Endothelial cell of umbilical vein (primary cell): ENCODE measurements at regions not wholly inside any gene's neighbourhood (a gene's known extent, or its start where the extent isn't known, plus 50 kb on each side); places are given as distances from the start of the nearest gene placed in this dataset.

Experiments
- BruUV-seq: library from RNA; stranded (reverse); fragments of 400-500 nt; replicated peaks from 2 replicates; lab custom pipeline; 2021; lab: Mats Ljungman, UMichigan
- CTCF ChIA-PET: fragments of 300-600, 350-600 bp; sonication (Branson Sonifier 250); formaldehyde crosslinking; loops from one replicate; lab custom pipeline; 2021; ENCODE audit warnings: antibody characterized with exemption, inconsistent platforms; lab: Charles Lee
- POLR2A ChIA-PET: fragments of 300-600, 350-600 bp; sonication (Branson Sonifier 250); formaldehyde crosslinking; loops from one replicate; lab custom pipeline; 2021; ENCODE audit warnings: antibody characterized with exemption, inconsistent platforms; lab: Charles Lee
- DNase-seq: peaks from one replicate; pipeline ENCODE4 v3.0.0-alpha.2; 2011; ENCODE audit warnings: low read depth, low spot score
- FAIRE-seq: peaks from 2 replicates; lab custom pipeline; 2011; peaks lifted over from hg19 to GRCh38; lab: Jason Lieb, UNC
- H2AFZ ChIP-seq: 2 replicates; pipeline ENCODE4 v1.6.0; 2012; ENCODE audit warnings: low read depth, low read length, control low read depth, inconsistent platforms
- H3K27ac ChIP-seq: 2 replicates; pipeline ENCODE4 v1.5.1; 2011; ENCODE audit warnings: low read depth, mild to moderate bottlenecking, control low read depth, low read length, moderate library complexity; ENCODE audit not compliant: insufficient read depth
- H3K27me3 ChIP-seq, 2 experiments: 2 replicates each; pipeline versions ENCODE4 v1.6.0 to v1.6.1; 2011; ENCODE audit warnings: low read length in 2 of 2, mixed read lengths in 1 of 2; ENCODE audit not compliant: control insufficient read depth in 2 of 2, insufficient read depth in 2 of 2
- H3K36me3 ChIP-seq, 2 experiments: 2 replicates in 1 of 2; 3 replicates in 1 of 2; pipeline ENCODE4 v1.5.1; 2011; ENCODE audit warnings: low read length in 2 of 2, mild to moderate bottlenecking in 1 of 2, moderate library complexity in 1 of 2; ENCODE audit not compliant: control insufficient read depth in 2 of 2, insufficient read depth in 2 of 2; ENCODE audit errors: extremely low read depth in 1 of 2
- H3K4me1 ChIP-seq: 3 replicates; pipeline ENCODE4 v1.5.1; 2011; ENCODE audit warnings: mild to moderate bottlenecking, low read length; ENCODE audit not compliant: control insufficient read depth, insufficient read depth; ENCODE audit errors: extremely low read depth
- H3K4me2 ChIP-seq: 2 replicates; pipeline ENCODE4 v1.6.1; 2011; ENCODE audit warnings: low read length, control low read depth, mixed read lengths; ENCODE audit not compliant: insufficient read depth
- H3K4me3 ChIP-seq, 3 experiments: fragments of 200-600 bp in 1 of 3; sonication (generic), shearing (Covaris generic) in 1 of 3; replicated peaks in 1 of 3; 2 replicates each; pipeline ENCODE4 v1.5.1; 2011 to 2016; ENCODE audit warnings: control low read depth in 3 of 3, low read length in 3 of 3, mild to moderate bottlenecking in 2 of 3, inconsistent platforms in 1 of 3, low read depth in 1 of 3, moderate library complexity in 1 of 3; ENCODE audit not compliant: insufficient read depth in 1 of 3
- H3K79me2 ChIP-seq: 2 replicates; pipeline ENCODE4 v1.6.0; 2012; ENCODE audit warnings: low read length, inconsistent platforms; ENCODE audit not compliant: control insufficient read depth, insufficient read depth
- H3K9ac ChIP-seq: replicated peaks from 2 replicates; pipeline ENCODE3; 2011; ENCODE audit warnings: low read length, control low read depth; ENCODE audit not compliant: insufficient read depth; ENCODE audit errors: extremely low read depth
- H3K9me1 ChIP-seq: replicated peaks from 3 replicates; pipeline ENCODE4 v1.6.0; 2011; ENCODE audit warnings: mild to moderate bottlenecking, low read length; ENCODE audit not compliant: control insufficient read depth, insufficient read depth; ENCODE audit errors: extremely low read depth
- H3K9me3 ChIP-seq: replicated peaks from 2 replicates; pipeline ENCODE4 v1.5.1; 2012; ENCODE audit warnings: low read length, inconsistent platforms; ENCODE audit not compliant: control insufficient read depth, insufficient read depth
- H4K20me1 ChIP-seq: replicated peaks from 2 replicates; pipeline ENCODE3; 2011; ENCODE audit warnings: mild to moderate bottlenecking, low read length; ENCODE audit not compliant: control insufficient read depth, insufficient read depth; ENCODE audit errors: extremely low read depth
- CTCF ChIP-seq, 2 donors: IDR thresholded peaks; 1 replicate in 1 of 2; 2 replicates in 1 of 2; pipeline ENCODE4 v1.5.1; 2011; ENCODE audit warnings: low read length in 2 of 2, mild to moderate bottlenecking in 2 of 2, moderate library complexity in 2 of 2, control low read depth in 1 of 2, inconsistent platforms in 1 of 2, low read depth in 1 of 2; ENCODE audit not compliant: insufficient read depth in 1 of 2; ENCODE audit errors: extremely low read depth in 1 of 2
- EZH2 ChIP-seq: IDR thresholded peaks from 2 replicates; pipeline ENCODE4 v1.6.1; 2012; ENCODE audit warnings: borderline replicate concordance, low read depth, mild to moderate bottlenecking, moderate library complexity, low read length, inconsistent platforms; ENCODE audit not compliant: severe bottlenecking
- FOS ChIP-seq: IDR thresholded peaks from 2 replicates; pipeline ENCODE4 v1.6.1; 2011; ENCODE audit warnings: mild to moderate bottlenecking, low read length, moderate library complexity, borderline replicate concordance; ENCODE audit not compliant: insufficient read depth
- GATA2 ChIP-seq: IDR thresholded peaks from 2 replicates; pipeline ENCODE4 v1.7.0; 2011; ENCODE audit warnings: low read depth, mild to moderate bottlenecking, moderate library complexity, mixed read lengths, low read length; ENCODE audit not compliant: insufficient read length, insufficient read depth
- JUN ChIP-seq: IDR thresholded peaks from 2 replicates; pipeline ENCODE4 v1.6.1; 2011; ENCODE audit warnings: borderline replicate concordance, low read depth; ENCODE audit not compliant: insufficient read length, insufficient read depth
- MYC ChIP-seq: IDR thresholded peaks from one replicate; pipeline ENCODE4 v1.6.1; 2011; ENCODE audit warnings: mild to moderate bottlenecking, low read depth, low read length
- POLR2A ChIP-seq: IDR thresholded peaks from 2 replicates; pipeline ENCODE4 v1.6.1; 2012; ENCODE audit warnings: low read depth, mild to moderate bottlenecking, control low read depth, low read length
- POLR2AphosphoS5 ChIP-seq: IDR thresholded peaks from 2 replicates; pipeline ENCODE4 v1.6.1; 2012; ENCODE audit warnings: low read depth, mild to moderate bottlenecking, control low read depth, low read length, moderate library complexity; ENCODE audit not compliant: insufficient read depth
- dilution Hi-C: fragments of 300-500 bp; cut with MboI; formaldehyde crosslinking; loops from one replicate; pipeline ENCODE4 v1.15.0; 2019; ENCODE audit warnings: low sequenced_read_pairs; ENCODE audit not compliant: extremely low pct_ligation_motif_present
- intact Hi-C: fragments of 100-400 bp; cut with micrococcal nuclease; formaldehyde crosslinking; loops from one replicate; pipeline ENCODE4 v1.10.0; 2022
- TF ChIP-seq, protein P1 (sequence below): IDR thresholded peaks from 2 replicates; pipeline ENCODE4 v1.6.1; 2011; ENCODE audit not compliant: insufficient read depth, insufficient read length

- ChIA-PET POLR2A (no interaction called here), CTCF (no interaction called here)
- intact Hi-C loops (no loop called here), dilution Hi-C loops (no loop called here)
- no peaks in the 10 kb centered on the region for H3K36me3 ChIP-seq
- H3K27me3 ChIP-seq, result no peaks in the 10 kb centered on the region
- no peak overlapping the region for H2AFZ ChIP-seq
- no peak for DNase-seq
- BruUV-seq, result no TSS peak
- H3K4me2 ChIP-seq, result no peak overlapping the region
- no peak for TF ChIP-seq FOS
- TF ChIP-seq, protein P1, sequence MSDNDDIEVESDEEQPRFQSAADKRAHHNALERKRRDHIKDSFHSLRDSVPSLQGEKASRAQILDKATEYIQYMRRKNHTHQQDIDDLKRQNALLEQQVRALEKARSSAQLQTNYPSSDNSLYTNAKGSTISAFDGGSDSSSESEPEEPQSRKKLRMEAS, result no peak
- no peak for TF ChIP-seq POLR2AphosphoS5
- TF ChIP-seq MYC, result no peak
- TF ChIP-seq POLR2A, result no peak
- TF ChIP-seq CTCF (IDR thresholded peaks at IDR 0.05; ENCODE audit: extremely low read depth in 1 of 2, insufficient read depth in 1 of 2, low read depth in 1 of 2, low read length in 2 of 2), result no peak
- no peak for TF ChIP-seq JUN
- no peak for TF ChIP-seq EZH2
- TF ChIP-seq GATA2, result no peak
- H4K20me1 ChIP-seq, result no peaks in the 10 kb centered on the region
- no peaks in the 10 kb centered on the region for H3K9me1 ChIP-seq
- no peak overlapping the region for H3K27ac ChIP-seq
- H3K4me1 ChIP-seq, result peaks cover 29% of the 10 kb centered on the region
- no peaks in the 10 kb centered on the region for H3K79me2 ChIP-seq
- no peak for FAIRE-seq
- no peaks in the 10 kb centered on the region for H3K9me3 ChIP-seq
- H3K4me3 ChIP-seq, result no peak overlapping the region
- H3K9ac ChIP-seq, result no peak overlapping the region
Measured at GRCh38 chr2:45127321-45127720, 118.1 kb upstream of the SIX2 start.
